ENCODE measurements at regions not wholly inside any gene's neighbourhood (a gene's known extent, or its start where the extent isn't known, plus 50 kb on each side); places are given as distances from the start of the nearest gene placed in this dataset.
"Not testable (repeated sequence)": the region's sequence is repeated elsewhere in the genome, so short reads cannot be mapped to it uniquely, and the experiment has no call there.

DNA sequence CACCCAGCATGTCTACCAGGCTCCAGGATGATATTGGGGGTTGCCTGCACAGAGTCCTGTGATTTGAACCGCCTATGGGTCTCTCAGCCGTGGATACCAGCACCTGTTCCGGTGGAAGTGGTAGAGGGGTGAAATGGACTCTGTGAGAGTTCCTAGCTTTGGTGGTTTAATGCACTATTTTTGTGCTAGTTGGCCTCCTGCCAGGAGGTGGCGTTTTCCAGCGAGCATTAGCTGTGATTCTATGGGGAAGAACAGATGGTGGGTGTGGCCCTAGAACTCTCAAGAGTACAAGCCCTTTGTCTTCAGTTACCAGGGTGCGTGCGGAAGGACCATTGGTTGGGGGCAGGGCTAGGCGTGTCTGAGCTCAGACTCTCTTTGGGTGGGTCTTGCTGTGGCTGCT, 316.9 kb upstream of the AMOT start:
- no peaks in the 10 kb centered on the region for H3K36me3 ChIP-seq
- no peaks in the 10 kb centered on the region for H3K9me3 ChIP-seq
- H3K27me3 ChIP-seq = no peaks in the 10 kb centered on the region
- H3K4me1 ChIP-seq = no peaks in the 10 kb centered on the region
- in situ Hi-C loops (cut with MboI; ENCODE audit: low pct_ligation_motif_present in 1 of 4, low pct_unique_long_range_greater_than_20kb in 1 of 4, low sequenced_read_pairs in 3 of 4) = no loop called here
- H3K4me3 ChIP-seq = no peak overlapping the region
- H3K27ac ChIP-seq = no peak overlapping the region
- TF ChIP-seq, protein P1, sequence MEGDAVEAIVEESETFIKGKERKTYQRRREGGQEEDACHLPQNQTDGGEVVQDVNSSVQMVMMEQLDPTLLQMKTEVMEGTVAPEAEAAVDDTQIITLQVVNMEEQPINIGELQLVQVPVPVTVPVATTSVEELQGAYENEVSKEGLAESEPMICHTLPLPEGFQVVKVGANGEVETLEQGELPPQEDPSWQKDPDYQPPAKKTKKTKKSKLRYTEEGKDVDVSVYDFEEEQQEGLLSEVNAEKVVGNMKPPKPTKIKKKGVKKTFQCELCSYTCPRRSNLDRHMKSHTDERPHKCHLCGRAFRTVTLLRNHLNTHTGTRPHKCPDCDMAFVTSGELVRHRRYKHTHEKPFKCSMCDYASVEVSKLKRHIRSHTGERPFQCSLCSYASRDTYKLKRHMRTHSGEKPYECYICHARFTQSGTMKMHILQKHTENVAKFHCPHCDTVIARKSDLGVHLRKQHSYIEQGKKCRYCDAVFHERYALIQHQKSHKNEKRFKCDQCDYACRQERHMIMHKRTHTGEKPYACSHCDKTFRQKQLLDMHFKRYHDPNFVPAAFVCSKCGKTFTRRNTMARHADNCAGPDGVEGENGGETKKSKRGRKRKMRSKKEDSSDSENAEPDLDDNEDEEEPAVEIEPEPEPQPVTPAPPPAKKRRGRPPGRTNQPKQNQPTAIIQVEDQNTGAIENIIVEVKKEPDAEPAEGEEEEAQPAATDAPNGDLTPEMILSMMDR (IDR thresholded peaks at IDR 0.05) = no peak
- TF ChIP-seq POLR2A (IDR thresholded peaks at IDR 0.05) (no peak), EP300 (IDR thresholded peaks at IDR 0.05; ENCODE audit: low read depth) (no peak), POLR2AphosphoS5 (IDR thresholded peaks at IDR 0.05) (no peak)
- intact Hi-C loops (cut with DNase I; ENCODE audit: low total_unique reads) = no loop called here
- no peak for DNase-seq
- 88% methylated on average over 8 of the region's 8 CpGs; no CpG with 5 or more reads in 1 of the 2 donors for WGBS, 2 donors (ENCODE audit: low coverage in 1 of 2)

- DNase-seq = not testable (repeated sequence)
Observed at GRCh38 chrX:113154315-113154714, 313.7 kb upstream of the AMOT start.

DNA sequence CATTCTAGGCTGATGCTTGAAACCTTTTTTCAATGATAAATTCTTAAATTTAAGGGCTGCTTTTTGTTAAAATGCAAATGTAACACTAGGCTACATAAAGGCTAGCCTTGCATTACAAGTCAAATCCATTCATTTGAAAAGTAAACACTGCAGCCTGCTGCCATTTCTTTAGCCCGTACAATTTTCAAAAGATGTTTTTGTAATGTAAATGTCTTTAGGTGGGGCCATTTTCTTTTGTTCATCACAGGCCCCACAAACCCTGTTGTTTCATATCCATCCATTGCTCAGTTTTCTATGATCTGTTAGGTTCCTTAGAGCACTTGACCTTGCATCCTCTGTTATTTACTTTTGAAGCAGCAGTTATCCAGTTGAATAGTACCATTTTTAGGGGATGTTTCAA, 296.2 kb upstream of the AMOT start:
- Histone ChIP-seq H3K36me3 (no peaks in the 10 kb centered on the region), H3K4me1 (no peaks in the 10 kb centered on the region), H3K27ac (no peak overlapping the region), H3K27me3 (no peaks in the 10 kb centered on the region), H3K9me3 (no peaks in the 10 kb centered on the region), H3K4me3 (no peak overlapping the region)
- WGBS, 2 donors (ENCODE audit: low coverage in 1 of 2) = 45% methylated on average over 1 of the region's 1 CpG; no CpG with 5 or more reads in 1 of the 2 donors
- intact Hi-C loops (cut with DNase I; ENCODE audit: low total_unique reads) (no loop called here), in situ Hi-C loops (cut with MboI; ENCODE audit: low pct_ligation_motif_present in 1 of 4, low pct_unique_long_range_greater_than_20kb in 1 of 4, low sequenced_read_pairs in 3 of 4) (no loop called here)
- TF ChIP-seq, protein P1 (IDR thresholded peaks at IDR 0.05) = no peak
- TF ChIP-seq EP300 (IDR thresholded peaks at IDR 0.05; ENCODE audit: low read depth) (no peak), POLR2A (IDR thresholded peaks at IDR 0.05) (no peak), POLR2AphosphoS5 (IDR thresholded peaks at IDR 0.05) (no peak)
- no peak for DNase-seq

More at GRCh38 chrX:113154315-113154714, 313.7 kb upstream of the AMOT start:
- intact Hi-C loops (cut with DNase I; ENCODE audit: low total_unique reads); H3K4me1 ChIP-seq; H3K9me3 ChIP-seq; H3K4me3 ChIP-seq; H3K27ac ChIP-seq; in situ Hi-C loops (cut with MboI; ENCODE audit: low pct_ligation_motif_present in 1 of 4, low pct_unique_long_range_greater_than_20kb in 1 of 4, low sequenced_read_pairs in 3 of 4); H3K27me3 ChIP-seq; H3K36me3 ChIP-seq: not testable (repeated sequence)
- WGBS, 2 donors (ENCODE audit: low coverage in 1 of 2) = 91 to 94% methylated on average over 4 of the region's 4 CpGs

DNA sequence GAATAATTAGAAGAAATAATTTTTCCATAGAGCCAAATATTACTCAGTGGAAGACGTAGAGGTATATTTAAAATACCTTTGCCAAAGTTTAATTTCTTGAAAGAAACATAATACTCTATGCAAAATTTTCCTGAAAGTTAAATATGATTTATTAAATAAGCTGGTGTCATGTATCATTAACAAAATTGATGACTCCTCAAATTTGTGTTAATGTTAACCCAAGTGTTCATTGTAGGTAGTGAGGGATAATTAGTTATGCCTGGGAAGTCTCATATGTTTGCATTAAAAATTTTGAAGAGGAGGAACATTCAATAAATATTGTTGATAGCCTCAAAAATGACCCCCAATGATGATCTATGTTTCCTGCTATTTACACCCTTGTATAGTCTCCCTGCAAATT, 292.7 kb upstream of the AMOT start:
- intact Hi-C loops (cut with DNase I; ENCODE audit: low total_unique reads) (no loop called here), in situ Hi-C loops (cut with MboI; ENCODE audit: low pct_ligation_motif_present in 1 of 4, low pct_unique_long_range_greater_than_20kb in 1 of 4, low sequenced_read_pairs in 3 of 4) (no loop called here)
- Histone ChIP-seq H3K9me3 (no peaks in the 10 kb centered on the region), H3K36me3 (no peaks in the 10 kb centered on the region), H3K27ac (no peak overlapping the region), H3K27me3 (no peaks in the 10 kb centered on the region), H3K4me3 (no peak overlapping the region), H3K4me1 (no peaks in the 10 kb centered on the region)
- TF ChIP-seq POLR2A (IDR thresholded peaks at IDR 0.05) = no peak
- TF ChIP-seq POLR2AphosphoS5 (IDR thresholded peaks at IDR 0.05) = no peak
- TF ChIP-seq, protein P1 (IDR thresholded peaks at IDR 0.05) = no peak
- TF ChIP-seq EP300 (IDR thresholded peaks at IDR 0.05; ENCODE audit: low read depth) = no peak
- no peak for DNase-seq
- 25 to 60% methylated on average over 1 of the region's 1 CpG for WGBS, 2 donors (ENCODE audit: low coverage in 1 of 2)

- intact Hi-C loops (cut with DNase I; ENCODE audit: low total_unique reads) (no loop called here), in situ Hi-C loops (cut with MboI; ENCODE audit: low pct_ligation_motif_present in 1 of 4, low pct_unique_long_range_greater_than_20kb in 1 of 4, low sequenced_read_pairs in 3 of 4) (no loop called here)
- no peak for DNase-seq
- H3K27me3 ChIP-seq = no peaks in the 10 kb centered on the region
- H3K27ac ChIP-seq = no peak overlapping the region
- H3K36me3 ChIP-seq = no peaks in the 10 kb centered on the region
- TF ChIP-seq POLR2A (IDR thresholded peaks at IDR 0.05) (no peak), POLR2AphosphoS5 (IDR thresholded peaks at IDR 0.05) (no peak), EP300 (IDR thresholded peaks at IDR 0.05; ENCODE audit: low read depth) (no peak)
- TF ChIP-seq, protein P1 (IDR thresholded peaks at IDR 0.05) = no peak
- no peaks in the 10 kb centered on the region for H3K4me1 ChIP-seq
- no peak overlapping the region for H3K4me3 ChIP-seq
- no peaks in the 10 kb centered on the region for H3K9me3 ChIP-seq
Observed at GRCh38 chrX:113124693-113125092, 284.1 kb upstream of the AMOT start.
